ENCODE measurements at regions not wholly inside any gene's neighbourhood (a gene's known extent, or its start where the extent isn't known, plus 50 kb on each side); places are given as distances from the start of the nearest gene placed in this dataset.

- TF ChIP-seq CTCF (IDR thresholded peaks at IDR 0.05; ENCODE audit: low read depth, low read length): no peak
- TF ChIP-seq EZH2phosphoT487 (IDR thresholded peaks at IDR 0.05; ENCODE audit: low read depth): no peak
Measured at GRCh38 chr1:90154711-90155110, 159.8 kb downstream of the ZNF326 start.

All from OCI-LY3 (cell line).